ENCODE measurements at regions not wholly inside any gene's neighbourhood (a gene's known extent, or its start where the extent isn't known, plus 50 kb on each side); places are given as distances from the start of the nearest gene placed in this dataset.

DNA sequence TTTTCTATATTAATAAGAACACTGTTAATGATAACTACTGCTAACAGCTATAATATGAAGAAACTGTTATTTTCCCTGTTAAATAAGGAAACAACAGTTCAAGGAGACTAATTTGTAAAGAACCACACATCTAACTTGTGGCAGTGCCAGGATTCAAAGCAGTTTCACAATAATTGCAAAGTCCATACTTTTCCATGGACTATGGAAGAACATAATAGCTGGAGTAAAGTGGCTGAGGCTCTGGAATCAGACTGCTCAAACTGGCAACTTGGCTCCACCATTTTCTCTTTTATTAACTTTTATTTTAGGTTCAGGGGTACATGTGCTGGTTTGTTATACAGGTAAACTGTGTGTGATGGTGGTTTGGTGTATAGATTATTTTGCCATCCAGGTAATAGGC lies 393.7 kb upstream of the CPEB2 start (continued):
- TF ChIP-seq, protein P1, sequence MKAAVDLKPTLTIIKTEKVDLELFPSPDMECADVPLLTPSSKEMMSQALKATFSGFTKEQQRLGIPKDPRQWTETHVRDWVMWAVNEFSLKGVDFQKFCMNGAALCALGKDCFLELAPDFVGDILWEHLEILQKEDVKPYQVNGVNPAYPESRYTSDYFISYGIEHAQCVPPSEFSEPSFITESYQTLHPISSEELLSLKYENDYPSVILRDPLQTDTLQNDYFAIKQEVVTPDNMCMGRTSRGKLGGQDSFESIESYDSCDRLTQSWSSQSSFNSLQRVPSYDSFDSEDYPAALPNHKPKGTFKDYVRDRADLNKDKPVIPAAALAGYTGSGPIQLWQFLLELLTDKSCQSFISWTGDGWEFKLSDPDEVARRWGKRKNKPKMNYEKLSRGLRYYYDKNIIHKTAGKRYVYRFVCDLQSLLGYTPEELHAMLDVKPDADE (IDR thresholded peaks at IDR 0.05) = no peak
- TF ChIP-seq EZH2 (IDR thresholded peaks at IDR 0.05; ENCODE audit: low read depth, unreplicated experiment) (no peak), NANOG (IDR thresholded peaks at IDR 0.05; ENCODE audit: borderline replicate concordance) (no peak), JUNB (IDR thresholded peaks at IDR 0.05; ENCODE audit: unreplicated experiment) (no peak), EZH2phosphoT487 (IDR thresholded peaks at IDR 0.05; ENCODE audit: unreplicated experiment) (no peak), CREB1 (CRISPR knock-in tag; IDR thresholded peaks at IDR 0.05; ENCODE audit: low read depth) (no peak)

DNA sequence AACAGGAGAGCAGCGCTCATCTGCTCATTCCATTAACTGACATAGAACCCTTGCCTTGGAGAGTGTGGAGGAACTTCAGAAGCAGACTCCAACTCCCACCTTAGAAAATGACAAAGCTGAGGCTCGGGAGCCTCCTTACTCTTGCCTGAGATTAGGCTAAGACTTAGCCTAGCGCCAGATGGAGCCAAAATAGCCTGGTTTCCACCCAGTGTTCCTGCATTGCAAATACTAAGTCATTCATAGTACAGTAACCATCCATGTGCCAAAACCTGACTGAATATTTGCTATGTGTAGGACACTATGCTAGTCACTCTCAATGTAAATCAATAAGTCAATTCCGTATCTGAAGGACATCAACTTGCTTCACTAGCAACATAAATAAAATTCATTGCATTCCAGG lies 387.4 kb upstream of the CPEB2 start:
- no peaks in the 10 kb centered on the region for H3K36me3 ChIP-seq (ENCODE audit: insufficient read depth)
- Mint-ChIP-seq H3K36me3 (ENCODE audit: low read depth) (no peaks in the 10 kb centered on the region), H3K4me3 (no peak overlapping the region), H3K9me3 (no peaks in the 10 kb centered on the region), H3K4me1 (peaks cover 2% of the 10 kb centered on the region; the same call in 1 of the 3 replicates), H3K27ac (no peak overlapping the region), H3K27me3 (ENCODE audit: insufficient read depth, low read depth, poor library complexity) (no peaks in the 10 kb centered on the region)
- H3K27me3 ChIP-seq (ENCODE audit: insufficient read depth) = no peaks in the 10 kb centered on the region
- H3K4me1 ChIP-seq (ENCODE audit: insufficient read depth) = peaks cover 3% of the 10 kb centered on the region
- no peak overlapping the region for H3K4me2 ChIP-seq
- H3K4me3 ChIP-seq = no peak overlapping the region
- no peak overlapping the region for H2AFZ ChIP-seq
- H3K79me2 ChIP-seq (replicated peaks; ENCODE audit: insufficient read depth) = no peaks in the 10 kb centered on the region
- DNase-seq (ENCODE audit: low spot score) (no peak), ATAC-seq (no peak)
- H3F3A ChIP-seq (replicated peaks; ENCODE audit: low read depth) = no peaks in the 10 kb centered on the region
- peaks cover 14% of the 10 kb centered on the region; the same call in 1 of the 2 replicates for H3K9me2 ChIP-seq (ENCODE audit: insufficient read depth)
- H4K20me1 ChIP-seq (replicated peaks; ENCODE audit: insufficient read depth) = no peaks in the 10 kb centered on the region
- H3K27ac ChIP-seq (ENCODE audit: low read depth) = no peak overlapping the region
- TF ChIP-seq, protein P2, sequence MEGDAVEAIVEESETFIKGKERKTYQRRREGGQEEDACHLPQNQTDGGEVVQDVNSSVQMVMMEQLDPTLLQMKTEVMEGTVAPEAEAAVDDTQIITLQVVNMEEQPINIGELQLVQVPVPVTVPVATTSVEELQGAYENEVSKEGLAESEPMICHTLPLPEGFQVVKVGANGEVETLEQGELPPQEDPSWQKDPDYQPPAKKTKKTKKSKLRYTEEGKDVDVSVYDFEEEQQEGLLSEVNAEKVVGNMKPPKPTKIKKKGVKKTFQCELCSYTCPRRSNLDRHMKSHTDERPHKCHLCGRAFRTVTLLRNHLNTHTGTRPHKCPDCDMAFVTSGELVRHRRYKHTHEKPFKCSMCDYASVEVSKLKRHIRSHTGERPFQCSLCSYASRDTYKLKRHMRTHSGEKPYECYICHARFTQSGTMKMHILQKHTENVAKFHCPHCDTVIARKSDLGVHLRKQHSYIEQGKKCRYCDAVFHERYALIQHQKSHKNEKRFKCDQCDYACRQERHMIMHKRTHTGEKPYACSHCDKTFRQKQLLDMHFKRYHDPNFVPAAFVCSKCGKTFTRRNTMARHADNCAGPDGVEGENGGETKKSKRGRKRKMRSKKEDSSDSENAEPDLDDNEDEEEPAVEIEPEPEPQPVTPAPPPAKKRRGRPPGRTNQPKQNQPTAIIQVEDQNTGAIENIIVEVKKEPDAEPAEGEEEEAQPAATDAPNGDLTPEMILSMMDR (conservative IDR thresholded peaks at IDR 0.05; ENCODE audit: low read depth in 2 of 2) = no peak
- no peak for TF ChIP-seq EZH2 (IDR thresholded peaks at IDR 0.05; ENCODE audit: low read depth, unreplicated experiment)
- TF ChIP-seq EZH2phosphoT487 (IDR thresholded peaks at IDR 0.05; ENCODE audit: unreplicated experiment) = no peak
- TF ChIP-seq POLR2AphosphoS5 (IDR thresholded peaks at IDR 0.05; ENCODE audit: low read depth) = no peak
- no peak for TF ChIP-seq NANOG (IDR thresholded peaks at IDR 0.05; ENCODE audit: borderline replicate concordance)
- TF ChIP-seq, protein P3, sequence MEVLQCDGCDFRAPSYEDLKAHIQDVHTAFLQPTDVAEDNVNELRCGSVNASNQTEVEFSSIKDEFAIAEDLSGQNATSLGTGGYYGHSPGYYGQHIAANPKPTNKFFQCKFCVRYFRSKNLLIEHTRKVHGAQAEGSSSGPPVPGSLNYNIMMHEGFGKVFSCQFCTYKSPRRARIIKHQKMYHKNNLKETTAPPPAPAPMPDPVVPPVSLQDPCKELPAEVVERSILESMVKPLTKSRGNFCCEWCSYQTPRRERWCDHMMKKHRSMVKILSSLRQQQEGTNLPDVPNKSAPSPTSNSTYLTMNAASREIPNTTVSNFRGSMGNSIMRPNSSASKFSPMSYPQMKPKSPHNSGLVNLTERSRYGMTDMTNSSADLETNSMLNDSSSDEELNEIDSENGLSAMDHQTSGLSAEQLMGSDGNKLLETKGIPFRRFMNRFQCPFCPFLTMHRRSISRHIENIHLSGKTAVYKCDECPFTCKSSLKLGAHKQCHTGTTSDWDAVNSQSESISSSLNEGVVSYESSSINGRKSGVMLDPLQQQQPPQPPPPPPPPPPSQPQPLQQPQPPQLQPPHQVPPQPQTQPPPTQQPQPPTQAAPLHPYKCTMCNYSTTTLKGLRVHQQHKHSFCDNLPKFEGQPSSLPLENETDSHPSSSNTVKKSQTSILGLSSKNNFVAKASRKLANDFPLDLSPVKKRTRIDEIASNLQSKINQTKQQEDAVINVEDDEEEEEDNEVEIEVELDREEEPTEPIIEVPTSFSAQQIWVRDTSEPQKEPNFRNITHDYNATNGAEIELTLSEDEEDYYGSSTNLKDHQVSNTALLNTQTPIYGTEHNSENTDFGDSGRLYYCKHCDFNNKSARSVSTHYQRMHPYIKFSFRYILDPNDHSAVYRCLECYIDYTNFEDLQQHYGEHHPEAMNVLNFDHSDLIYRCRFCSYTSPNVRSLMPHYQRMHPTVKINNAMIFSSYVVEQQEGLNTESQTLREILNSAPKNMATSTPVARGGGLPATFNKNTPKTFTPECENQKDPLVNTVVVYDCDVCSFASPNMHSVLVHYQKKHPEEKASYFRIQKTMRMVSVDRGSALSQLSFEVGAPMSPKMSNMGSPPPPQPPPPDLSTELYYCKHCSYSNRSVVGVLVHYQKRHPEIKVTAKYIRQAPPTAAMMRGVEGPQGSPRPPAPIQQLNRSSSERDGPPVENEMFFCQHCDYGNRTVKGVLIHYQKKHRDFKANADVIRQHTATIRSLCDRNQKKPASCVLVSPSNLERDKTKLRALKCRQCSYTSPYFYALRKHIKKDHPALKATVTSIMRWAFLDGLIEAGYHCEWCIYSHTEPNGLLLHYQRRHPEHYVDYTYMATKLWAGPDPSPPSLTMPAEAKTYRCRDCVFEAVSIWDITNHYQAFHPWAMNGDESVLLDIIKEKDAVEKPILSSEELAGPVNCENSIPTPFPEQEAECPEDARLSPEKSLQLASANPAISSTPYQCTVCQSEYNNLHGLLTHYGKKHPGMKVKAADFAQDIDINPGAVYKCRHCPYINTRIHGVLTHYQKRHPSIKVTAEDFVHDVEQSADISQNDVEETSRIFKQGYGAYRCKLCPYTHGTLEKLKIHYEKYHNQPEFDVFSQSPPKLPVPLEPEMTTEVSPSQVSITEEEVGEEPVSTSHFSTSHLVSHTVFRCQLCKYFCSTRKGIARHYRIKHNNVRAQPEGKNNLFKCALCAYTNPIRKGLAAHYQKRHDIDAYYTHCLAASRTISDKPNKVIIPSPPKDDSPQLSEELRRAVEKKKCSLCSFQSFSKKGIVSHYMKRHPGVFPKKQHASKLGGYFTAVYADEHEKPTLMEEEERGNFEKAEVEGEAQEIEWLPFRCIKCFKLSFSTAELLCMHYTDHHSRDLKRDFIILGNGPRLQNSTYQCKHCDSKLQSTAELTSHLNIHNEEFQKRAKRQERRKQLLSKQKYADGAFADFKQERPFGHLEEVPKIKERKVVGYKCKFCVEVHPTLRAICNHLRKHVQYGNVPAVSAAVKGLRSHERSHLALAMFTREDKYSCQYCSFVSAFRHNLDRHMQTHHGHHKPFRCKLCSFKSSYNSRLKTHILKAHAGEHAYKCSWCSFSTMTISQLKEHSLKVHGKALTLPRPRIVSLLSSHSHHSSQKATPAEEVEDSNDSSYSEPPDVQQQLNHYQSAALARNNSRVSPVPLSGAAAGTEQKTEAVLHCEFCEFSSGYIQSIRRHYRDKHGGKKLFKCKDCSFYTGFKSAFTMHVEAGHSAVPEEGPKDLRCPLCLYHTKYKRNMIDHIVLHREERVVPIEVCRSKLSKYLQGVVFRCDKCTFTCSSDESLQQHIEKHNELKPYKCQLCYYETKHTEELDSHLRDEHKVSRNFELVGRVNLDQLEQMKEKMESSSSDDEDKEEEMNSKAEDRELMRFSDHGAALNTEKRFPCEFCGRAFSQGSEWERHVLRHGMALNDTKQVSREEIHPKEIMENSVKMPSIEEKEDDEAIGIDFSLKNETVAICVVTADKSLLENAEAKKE (CRISPR knock-in tag; IDR thresholded peaks at IDR 0.05) = no peak
- TF ChIP-seq, protein P1 (IDR thresholded peaks at IDR 0.05) = no peak
- TF ChIP-seq, protein P4, sequence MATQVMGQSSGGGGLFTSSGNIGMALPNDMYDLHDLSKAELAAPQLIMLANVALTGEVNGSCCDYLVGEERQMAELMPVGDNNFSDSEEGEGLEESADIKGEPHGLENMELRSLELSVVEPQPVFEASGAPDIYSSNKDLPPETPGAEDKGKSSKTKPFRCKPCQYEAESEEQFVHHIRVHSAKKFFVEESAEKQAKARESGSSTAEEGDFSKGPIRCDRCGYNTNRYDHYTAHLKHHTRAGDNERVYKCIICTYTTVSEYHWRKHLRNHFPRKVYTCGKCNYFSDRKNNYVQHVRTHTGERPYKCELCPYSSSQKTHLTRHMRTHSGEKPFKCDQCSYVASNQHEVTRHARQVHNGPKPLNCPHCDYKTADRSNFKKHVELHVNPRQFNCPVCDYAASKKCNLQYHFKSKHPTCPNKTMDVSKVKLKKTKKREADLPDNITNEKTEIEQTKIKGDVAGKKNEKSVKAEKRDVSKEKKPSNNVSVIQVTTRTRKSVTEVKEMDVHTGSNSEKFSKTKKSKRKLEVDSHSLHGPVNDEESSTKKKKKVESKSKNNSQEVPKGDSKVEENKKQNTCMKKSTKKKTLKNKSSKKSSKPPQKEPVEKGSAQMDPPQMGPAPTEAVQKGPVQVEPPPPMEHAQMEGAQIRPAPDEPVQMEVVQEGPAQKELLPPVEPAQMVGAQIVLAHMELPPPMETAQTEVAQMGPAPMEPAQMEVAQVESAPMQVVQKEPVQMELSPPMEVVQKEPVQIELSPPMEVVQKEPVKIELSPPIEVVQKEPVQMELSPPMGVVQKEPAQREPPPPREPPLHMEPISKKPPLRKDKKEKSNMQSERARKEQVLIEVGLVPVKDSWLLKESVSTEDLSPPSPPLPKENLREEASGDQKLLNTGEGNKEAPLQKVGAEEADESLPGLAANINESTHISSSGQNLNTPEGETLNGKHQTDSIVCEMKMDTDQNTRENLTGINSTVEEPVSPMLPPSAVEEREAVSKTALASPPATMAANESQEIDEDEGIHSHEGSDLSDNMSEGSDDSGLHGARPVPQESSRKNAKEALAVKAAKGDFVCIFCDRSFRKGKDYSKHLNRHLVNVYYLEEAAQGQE (IDR thresholded peaks at IDR 0.05; ENCODE audit: unreplicated experiment) = no peak
- no peak for TF ChIP-seq ZNF331 (CRISPR knock-in tag; IDR thresholded peaks at IDR 0.05; ENCODE audit: low read depth)
- TF ChIP-seq CREB1 (CRISPR knock-in tag; IDR thresholded peaks at IDR 0.05; ENCODE audit: low read depth) = no peak

All from GM23338 (cell line).